Urinary bladder (tissue), 3 donors: ENCODE measurements at regions not wholly inside any gene's neighbourhood (a gene's known extent, or its start where the extent isn't known, plus 50 kb on each side); places are given as distances from the start of the nearest gene placed in this dataset.

Source experiments
- DNase-seq: peaks from one replicate; pipeline ENCODE4 v3.0.0-alpha.2; 2015; ENCODE audit errors: extremely low spot score
- H3K27ac ChIP-seq: one replicate; pipeline ENCODE4 v1.5.1; 2013; ENCODE audit warnings: low read depth, mild to moderate bottlenecking, moderate library complexity
- H3K36me3 ChIP-seq: one replicate; pipeline ENCODE4 v1.6.1; 2013; ENCODE audit warnings: mild to moderate bottlenecking, moderate library complexity; ENCODE audit not compliant: insufficient read depth
- H3K4me1 ChIP-seq: one replicate; pipeline ENCODE4 v1.6.1; 2013; ENCODE audit warnings: mild to moderate bottlenecking, moderate library complexity; ENCODE audit not compliant: insufficient read depth
- H3K4me3 ChIP-seq: one replicate; pipeline ENCODE4 v1.5.1; 2013; ENCODE audit warnings: low read depth, low read length
- WGBS: extraction: QIAGEN DNeasy Blood & Tissue Kit; methylation state at CpG from one replicate; pipeline ENCODE4 v1.1.7; 2013; 5-methylcytosine and 5-hydroxymethylcytosine counted together
- donor health status: healthy with polysubstance abuse.
- donor health status: healthy.

GRCh38 chr9:99377790-99378775, 156.0 kb downstream of the SEC61B start:
- H3K4me1 ChIP-seq = no peaks in the 10 kb centered on the region
- no peaks in the 10 kb centered on the region for H3K36me3 ChIP-seq
- 53% methylated on average over 10 of the region's 10 CpGs for WGBS
- no peak overlapping the region for H3K4me3 ChIP-seq
- no peak overlapping the region for H3K27ac ChIP-seq
- DNase-seq = no peak

DNA sequence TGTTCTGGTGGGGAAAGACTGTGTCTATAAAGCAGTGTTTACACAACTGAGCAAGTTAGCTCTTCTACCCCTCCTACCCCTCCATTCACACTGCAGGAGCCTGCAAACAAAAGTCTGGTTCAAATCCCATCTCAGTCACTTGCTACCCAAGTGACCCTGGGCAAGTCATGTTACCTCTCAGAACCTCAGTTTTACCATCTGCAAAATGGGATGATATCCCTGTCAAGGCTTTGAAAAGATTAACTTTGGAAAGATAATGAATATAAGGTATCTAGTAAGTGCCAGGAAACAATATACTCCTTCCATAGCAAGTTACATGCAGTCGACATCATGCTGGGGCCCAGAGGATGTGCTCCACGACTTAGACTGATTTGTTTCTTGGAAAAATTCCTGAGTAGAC, 161.5 kb downstream of the SEC61B start:
- no peak for DNase-seq
- no peaks in the 10 kb centered on the region for H3K36me3 ChIP-seq
- no peaks in the 10 kb centered on the region for H3K4me1 ChIP-seq
- 31% methylated on average over 2 of the region's 2 CpGs for WGBS
- H3K27ac ChIP-seq = no peak overlapping the region
- H3K4me3 ChIP-seq = no peak overlapping the region

DNA sequence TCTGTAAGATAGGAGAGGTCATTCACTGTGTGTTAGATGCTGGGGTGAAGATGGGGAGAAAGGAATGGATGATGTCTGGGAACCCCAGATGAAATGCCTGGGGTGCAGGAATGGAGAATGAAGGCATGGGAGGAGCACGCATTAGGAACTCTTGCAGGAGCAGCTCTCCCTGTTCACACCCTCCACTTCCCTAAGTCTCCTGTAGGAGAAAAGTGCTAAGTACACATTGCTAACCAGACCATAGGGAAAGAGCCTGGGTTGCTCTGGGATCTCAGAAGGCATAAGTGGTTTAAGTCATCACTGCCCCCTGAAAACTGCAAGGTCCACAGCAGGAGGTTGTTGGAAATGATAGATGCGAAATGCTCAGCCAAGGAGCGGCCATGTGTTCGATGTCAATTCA, 163.1 kb downstream of the SEC61B start:
- Histone ChIP-seq H3K4me1 (no peaks in the 10 kb centered on the region), H3K36me3 (no peaks in the 10 kb centered on the region), H3K4me3 (no peak overlapping the region), H3K27ac (no peak overlapping the region)
- WGBS = 94% methylated on average over 4 of the region's 4 CpGs
- DNase-seq = no peak

GRCh38 chr9:99385814-99386279, 163.8 kb downstream of the SEC61B start:
- no peak for DNase-seq
- H3K36me3 ChIP-seq = no peaks in the 10 kb centered on the region
- H3K4me1 ChIP-seq = no peaks in the 10 kb centered on the region
- no peak overlapping the region for H3K4me3 ChIP-seq
- no peak overlapping the region for H3K27ac ChIP-seq
- WGBS = 54% methylated on average over 5 of the region's 5 CpGs

DNA sequence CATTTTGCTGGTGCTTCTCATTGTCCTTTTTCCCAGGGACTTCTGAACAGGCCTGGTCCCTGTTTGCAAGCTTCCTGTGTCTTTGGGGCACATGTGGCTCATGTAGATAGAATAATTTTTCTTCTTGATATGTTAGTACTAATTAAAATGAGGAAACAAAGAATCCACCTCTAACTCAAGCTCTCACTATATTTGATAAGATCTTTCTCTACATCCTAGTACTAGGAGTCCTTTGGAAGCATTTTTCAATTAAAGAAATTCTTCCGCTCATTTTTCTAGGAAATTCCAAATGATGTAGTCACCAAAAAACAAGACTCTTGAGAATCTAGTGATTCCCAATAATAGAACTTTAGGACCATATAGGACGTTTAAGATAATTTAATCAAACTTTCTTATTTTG, 165.3 kb downstream of the SEC61B start:
- 76% methylated on average over 2 of the region's 2 CpGs for WGBS
- no peaks in the 10 kb centered on the region for H3K36me3 ChIP-seq
- DNase-seq = no peak
- H3K4me3 ChIP-seq = no peak overlapping the region
- no peak overlapping the region for H3K27ac ChIP-seq
- H3K4me1 ChIP-seq = no peaks in the 10 kb centered on the region

DNA sequence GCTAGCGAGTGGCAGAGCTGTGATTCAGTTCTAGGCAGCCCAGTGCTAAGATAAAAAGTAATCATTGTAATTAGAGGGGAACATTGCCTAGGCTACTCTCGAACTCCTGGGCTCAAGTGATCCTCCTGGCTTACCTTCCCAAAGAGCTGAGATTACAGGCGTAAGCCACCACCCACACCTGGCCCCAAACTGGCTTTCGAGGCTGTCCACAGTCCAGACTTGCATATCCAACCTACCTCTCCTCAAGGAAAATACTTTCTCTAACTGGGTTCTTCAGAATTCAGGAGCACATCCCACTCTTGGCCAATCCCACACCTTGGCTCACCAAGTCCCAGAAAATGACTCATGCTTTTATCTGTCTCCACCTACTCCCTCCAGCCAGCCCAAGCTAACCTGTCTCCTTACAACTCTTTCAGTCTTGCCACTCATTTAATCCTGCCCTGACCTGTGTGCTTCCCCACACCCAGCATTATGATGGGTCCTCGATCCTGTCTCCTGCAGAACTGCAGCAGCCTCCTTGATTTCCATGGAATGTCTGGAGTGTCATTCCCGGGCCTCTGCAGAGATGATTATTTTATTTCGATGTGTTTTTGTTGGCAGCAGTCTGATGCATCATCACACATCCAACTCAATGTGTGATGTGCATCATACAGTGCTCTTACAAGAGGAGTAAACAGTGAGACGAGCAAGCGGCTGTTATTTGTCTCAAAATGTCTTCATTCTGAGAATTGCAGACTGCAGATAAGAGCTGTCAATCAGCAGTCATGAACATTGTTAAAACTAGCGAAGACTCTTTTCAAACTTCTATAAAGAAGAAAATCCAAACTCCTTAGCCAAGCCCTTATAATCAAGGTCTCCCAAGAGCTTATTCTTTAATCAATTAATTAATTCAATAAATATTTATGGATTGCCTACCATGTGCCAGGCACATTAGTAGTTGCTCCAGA, 167.3 kb downstream of the SEC61B start:
- no peak for DNase-seq
- 81% methylated on average over 10 of the region's 10 CpGs for WGBS
- Histone ChIP-seq H3K27ac (no peak overlapping the region), H3K4me1 (no peaks in the 10 kb centered on the region), H3K4me3 (no peak overlapping the region), H3K36me3 (no peaks in the 10 kb centered on the region)

DNA sequence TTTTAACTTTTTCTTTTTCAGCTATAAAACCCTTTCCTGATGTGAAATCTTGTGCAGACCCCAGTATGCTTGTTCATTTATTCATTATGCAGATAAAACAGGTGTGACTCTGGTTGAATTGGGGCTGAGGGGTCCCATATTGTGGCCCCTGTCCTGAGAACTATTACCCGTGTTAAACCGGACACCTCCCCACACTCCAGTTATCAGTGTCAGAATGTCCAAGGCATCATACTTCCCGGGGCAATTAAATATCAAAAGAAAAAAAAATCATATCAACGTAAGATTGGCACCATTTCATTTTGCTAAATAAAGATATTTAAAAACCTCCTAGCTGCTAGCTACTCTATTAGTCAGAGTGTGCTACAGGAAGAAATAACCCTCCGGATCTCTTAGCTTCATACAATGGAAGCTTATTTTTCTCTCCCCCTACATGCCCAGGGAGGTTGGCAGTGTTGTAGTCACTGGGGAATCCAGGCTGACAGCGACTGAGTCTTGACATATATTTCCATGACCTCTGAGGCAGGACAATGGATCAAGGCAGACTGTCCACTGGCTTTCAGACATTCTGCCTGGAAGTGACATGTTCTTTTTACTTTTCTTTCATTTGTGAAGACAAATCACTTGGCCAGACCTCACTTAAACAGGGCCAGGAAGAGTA, 170.0 kb downstream of the SEC61B start:
- WGBS = 74% methylated on average over 6 of the region's 6 CpGs
- Histone ChIP-seq H3K36me3 (no peaks in the 10 kb centered on the region), H3K4me1 (no peaks in the 10 kb centered on the region), H3K4me3 (no peak overlapping the region), H3K27ac (no peak overlapping the region)
- no peak for DNase-seq

DNA sequence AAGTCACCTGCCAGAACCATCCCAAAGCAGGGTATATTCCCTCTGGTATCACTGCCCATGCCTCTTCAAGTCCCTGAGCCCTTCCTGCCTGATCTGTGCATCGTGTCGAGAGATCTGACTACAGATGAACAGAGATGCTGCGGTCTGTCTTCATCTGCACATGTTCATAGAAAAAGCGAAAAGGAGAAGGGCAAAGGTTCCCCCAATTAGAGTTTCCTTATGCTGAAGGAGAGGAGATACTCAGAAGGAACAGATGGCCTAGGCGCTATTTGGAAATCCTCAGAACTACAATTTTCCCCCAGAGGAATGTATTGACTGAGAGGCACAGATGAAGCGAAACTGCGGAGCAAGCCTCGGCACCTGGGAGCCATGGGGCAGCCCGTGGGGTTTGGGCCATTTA, 170.9 kb downstream of the SEC61B start:
- Histone ChIP-seq H3K27ac (no peak overlapping the region), H3K36me3 (no peaks in the 10 kb centered on the region), H3K4me3 (no peak overlapping the region), H3K4me1 (no peaks in the 10 kb centered on the region)
- 89% methylated on average over 9 of the region's 9 CpGs for WGBS
- DNase-seq = no peak

DNA sequence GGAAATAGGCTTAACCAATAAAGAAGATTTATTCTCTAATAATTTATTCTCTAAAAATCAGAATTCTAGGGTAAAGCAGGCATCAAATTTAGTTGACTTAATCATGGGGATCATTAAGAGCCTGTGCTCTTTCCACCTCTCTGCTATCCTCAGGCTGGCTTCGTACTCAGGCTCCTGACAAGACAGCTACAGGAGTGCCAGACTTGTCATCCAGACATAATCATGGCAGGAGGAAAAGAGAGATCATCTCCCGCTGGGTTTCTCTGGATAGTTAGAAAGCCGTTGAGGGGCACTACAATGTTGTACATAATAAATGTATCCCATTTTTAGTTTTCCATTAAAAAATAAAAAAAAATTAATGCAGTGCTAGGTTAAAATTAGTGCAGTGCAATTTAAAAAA, 171.9 kb downstream of the SEC61B start:
- no peak overlapping the region for H3K4me3 ChIP-seq
- DNase-seq = no peak
- no peaks in the 10 kb centered on the region for H3K4me1 ChIP-seq
- no peak overlapping the region for H3K27ac ChIP-seq
- H3K36me3 ChIP-seq = no peaks in the 10 kb centered on the region
- WGBS = 51% methylated on average over 3 of the region's 3 CpGs

- H3K27ac ChIP-seq = no peak overlapping the region
- H3K4me3 ChIP-seq = no peak overlapping the region
- no peak for DNase-seq
- 64% methylated on average over 2 of the region's 2 CpGs for WGBS
- H3K4me1 ChIP-seq = no peaks in the 10 kb centered on the region
- no peaks in the 10 kb centered on the region for H3K36me3 ChIP-seq
Observed at GRCh38 chr9:99398241-99398640, 176.2 kb downstream of the SEC61B start.

- no peaks in the 10 kb centered on the region for H3K4me1 ChIP-seq
- no peak for DNase-seq
- 83% methylated on average over 5 of the region's 5 CpGs for WGBS
- H3K4me3 ChIP-seq = no peak overlapping the region
- no peak overlapping the region for H3K27ac ChIP-seq
- no peaks in the 10 kb centered on the region for H3K36me3 ChIP-seq
Observed at GRCh38 chr9:99399474-99399873, 177.4 kb downstream of the SEC61B start.

DNA sequence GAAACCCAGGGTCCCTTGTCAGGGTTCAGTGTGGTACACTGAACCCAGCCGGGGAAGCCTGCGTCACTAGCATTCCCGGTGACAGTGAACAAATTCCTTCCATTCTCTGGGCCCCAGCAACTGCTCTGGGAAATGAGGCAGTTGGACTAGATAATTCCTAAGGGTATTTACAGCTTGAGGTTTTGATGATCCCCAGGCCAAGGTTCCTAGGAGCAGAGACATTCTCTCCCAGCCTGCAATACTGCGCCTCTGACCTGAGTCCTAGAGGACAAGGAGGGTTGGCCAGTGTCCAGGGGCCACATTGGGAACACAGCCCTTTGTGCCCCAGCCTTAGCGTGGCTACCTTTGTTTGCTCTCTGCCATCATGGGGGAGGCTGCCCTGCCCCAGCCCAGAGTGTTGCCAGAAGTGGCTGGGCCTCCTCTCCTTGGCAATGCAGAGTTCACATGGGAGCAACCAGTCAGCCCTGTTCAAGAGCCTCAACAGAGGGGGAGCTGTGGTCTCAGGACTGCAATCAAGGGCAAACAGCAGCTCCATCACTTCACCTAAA, 178.2 kb downstream of the SEC61B start:
- DNase-seq = no peak
- Histone ChIP-seq H3K36me3 (no peaks in the 10 kb centered on the region), H3K4me3 (no peak overlapping the region), H3K27ac (no peak overlapping the region), H3K4me1 (no peaks in the 10 kb centered on the region)
- 64% methylated on average over 5 of the region's 5 CpGs for WGBS
